Erythroblast (primary cell): ENCODE measurements at regions not wholly inside any gene's neighbourhood (a gene's known extent, or its start where the extent isn't known, plus 50 kb on each side); places are given as distances from the start of the nearest gene placed in this dataset.

Experiments used
- GATA1 ChIP-seq: IDR thresholded peaks from 2 replicates; pipeline ENCODE4 v1.6.1; 2011; ENCODE audit warnings: low read depth, mild to moderate bottlenecking, control low read depth, low read length, moderate library complexity
- POLR2A ChIP-seq: IDR thresholded peaks from 2 replicates; pipeline ENCODE4 v1.6.1; 2011; ENCODE audit warnings: mild to moderate bottlenecking, low read length

- TF ChIP-seq POLR2A: no peak
- TF ChIP-seq GATA1: no peak
Observed at GRCh38 chr7:131081308-131081707, 246.4 kb upstream of the MKLN1 start.
